K562 (cell line): ENCODE measurements at regions not wholly inside any gene's neighbourhood (a gene's known extent, or its start where the extent isn't known, plus 50 kb on each side); places are given as distances from the start of the nearest gene placed in this dataset.

ENCODE experiments used
- ATAC-seq: fragments of 200-7000 bp; cut with Tn5 transposase; 3 replicates; pipeline ENCODE4 v1.9.1; 2020; ENCODE audit warnings: moderate library complexity
- BruUV-seq: library from RNA; stranded (reverse); fragments of 400-500 nt; replicated peaks from 2 replicates; lab custom pipeline; 2021; lab: Mats Ljungman, UMichigan
- CTCF ChIA-PET: fragments of 300-600 bp; formaldehyde crosslinking; extraction: SDS; loops from one replicate; lab custom pipeline; 2021; ENCODE audit warnings: low intra/inter-chr PET ratio; lab: Yijun Ruan, JAX
- POLR2A ChIA-PET: fragments of 300-600, 350-650 bp; sonication (Branson Sonifier 250); formaldehyde crosslinking; extraction: SDS; loops from one replicate; lab custom pipeline; 2021; ENCODE audit warnings: antibody characterized with exemption, inconsistent platforms; lab: Yijun Ruan, JAX
- DNase-seq, 4 experiments: peaks; one replicate each; pipeline versions ENCODE4 v3.0.0 to v3.0.0-alpha.2; 2011 to 2018; ENCODE audit warnings: low spot score in 3 of 4, mixed read lengths in 3 of 4; ENCODE audit errors: extremely low read depth in 1 of 4
- FAIRE-seq: peaks from 2 replicates; lab custom pipeline; 2011; peaks lifted over from hg19 to GRCh38; lab: Jason Lieb, UNC
- H2AFZ ChIP-seq: 2 replicates; pipeline ENCODE4 v1.6.0; 2011; ENCODE audit warnings: low read depth, low read length, control low read depth, inconsistent platforms
- H3K27ac ChIP-seq: fragments of 200-600 bp; 3 replicates; pipeline ENCODE4 v1.8.0; 2011; ENCODE audit warnings: low read depth, mild to moderate bottlenecking, control low read depth, inconsistent platforms, low read length, moderate library complexity, mixed read lengths; ENCODE audit errors: extremely low read depth
- H3K27me3 ChIP-seq, 2 experiments: fragments of 300-600 bp in 1 of 2; 2 replicates in 1 of 2; 3 replicates in 1 of 2; pipeline versions ENCODE4 v1.6.0 to v1.8.0; 2011; ENCODE audit warnings: inconsistent platforms in 2 of 2, low read length in 2 of 2, mild to moderate bottlenecking in 1 of 2, mixed read lengths in 1 of 2, moderate library complexity in 1 of 2; ENCODE audit not compliant: control insufficient read depth in 2 of 2, insufficient read depth in 2 of 2
- H3K36me3 ChIP-seq: fragments of 300-600 bp; 3 replicates; pipeline ENCODE4 v1.8.0; 2011; ENCODE audit warnings: mild to moderate bottlenecking, low read length, inconsistent platforms; ENCODE audit not compliant: control insufficient read depth, insufficient read depth
- H3K4me1 ChIP-seq, 2 experiments: fragments of 200-600 bp in 1 of 2; replicated peaks in 1 of 2; 2 replicates in 1 of 2; 3 replicates in 1 of 2; pipeline versions ENCODE4 v1.5.1 to v1.8.0; 2011; ENCODE audit warnings: inconsistent platforms in 2 of 2, low read length in 2 of 2, mild to moderate bottlenecking in 1 of 2, mixed read lengths in 1 of 2, moderate library complexity in 1 of 2; ENCODE audit not compliant: control insufficient read depth in 2 of 2, insufficient read depth in 2 of 2
- H3K4me2 ChIP-seq: 2 replicates; pipeline ENCODE4 v1.6.1; 2011; ENCODE audit warnings: low read length, control low read depth, inconsistent platforms, mixed read lengths; ENCODE audit not compliant: insufficient read depth
- H3K4me3 ChIP-seq: fragments of 200-600 bp; sonication (generic), shearing (Covaris generic); 2 replicates; pipeline ENCODE4 v1.5.1; 2016; ENCODE audit warnings: control low read depth, inconsistent platforms
- H3K79me2 ChIP-seq: fragments of 200-600 bp; 3 replicates; pipeline ENCODE4 v1.8.0; 2011; ENCODE audit warnings: low read length, inconsistent platforms; ENCODE audit not compliant: control insufficient read depth, insufficient read depth
- H3K9ac ChIP-seq, 2 experiments: 2 replicates each; pipeline versions ENCODE4 v1.6.0 to v1.6.1; 2011; ENCODE audit warnings: low read depth in 2 of 2, low read length in 2 of 2, control low read depth in 1 of 2, inconsistent platforms in 1 of 2, mild to moderate bottlenecking in 1 of 2, mixed read lengths in 1 of 2; ENCODE audit not compliant: insufficient read depth in 1 of 2
- H3K9me1 ChIP-seq: one replicate; pipeline ENCODE4 v1.6.0; 2011; ENCODE audit warnings: inconsistent platforms, mild to moderate bottlenecking, low read length, moderate library complexity; ENCODE audit not compliant: control insufficient read depth, insufficient read depth
- H3K9me3 ChIP-seq: replicated peaks from 2 replicates; pipeline ENCODE4 v1.5.1; 2011; ENCODE audit warnings: low read depth, low read length, inconsistent platforms; ENCODE audit not compliant: control insufficient read depth, insufficient read depth
- H4K20me1 ChIP-seq: replicated peaks from 2 replicates; pipeline ENCODE4 v1.6.1; 2011; ENCODE audit warnings: low read length, inconsistent platforms, mixed read lengths; ENCODE audit not compliant: control insufficient read depth, insufficient read depth
- IFI16 ChIP-seq: fragments of 250-450 bp; sonication (Bioruptor Pico); IDR thresholded peaks from 2 replicates; pipeline ENCODE4 v2.1.2; 2022; ENCODE audit warnings: mild to moderate bottlenecking, inconsistent platforms
- KHSRP ChIP-seq: fragments of 450-650 bp; IDR thresholded peaks from 2 replicates; pipeline ENCODE4 v1.6.1; 2017
- MAFF ChIP-seq: IDR thresholded peaks from 2 replicates; pipeline ENCODE4 v1.6.1; 2012; ENCODE audit warnings: low read length, improper control_type of control experiment
- MAFG ChIP-seq: fragments of 450-650 bp; conservative IDR thresholded peaks from 2 replicates; pipeline ENCODE4 v1.6.1; 2016; ENCODE audit warnings: missing genetic modification characterization, missing compliant biosample characterization
- MAFK ChIP-seq: IDR thresholded peaks from 2 replicates; pipeline ENCODE4 v1.6.1; 2011; ENCODE audit warnings: low read length, improper control_type of control experiment
- MCM3 ChIP-seq: fragments of 450-650 bp; IDR thresholded peaks from 2 replicates; pipeline ENCODE4 v1.6.1; 2016
- PRPF4 ChIP-seq: fragments of 200-400 bp; formaldehyde crosslinking; IDR thresholded peaks from one replicate; pipeline ENCODE4 v1.6.1; 2017; ENCODE audit warnings: low read length, low read depth, mild to moderate bottlenecking; ENCODE audit not compliant: insufficient read depth, poor library complexity, severe bottlenecking
- SRF ChIP-seq, 2 experiments: fragments of 250-450, 450-650 bp in 1 of 2; sonication (Bioruptor Pico) in 1 of 2; sonication (generic) in 1 of 2; formaldehyde crosslinking; IDR thresholded peaks; 2 replicates each; pipeline versions ENCODE4 v1.5.0 to v1.5.1; 2020 to 2022; ENCODE audit warnings: mild to moderate bottlenecking in 1 of 2, missing genetic modification reagents in 1 of 2
- TCFL5 ChIP-seq: fragments of 250-450 bp; sonication (Bioruptor Pico); conservative IDR thresholded peaks from 2 replicates; pipeline ENCODE4 v1.6.1; 2021; ENCODE audit warnings: mild to moderate bottlenecking, moderate library complexity, matching md5 sums
- ZC3H11A ChIP-seq: IDR thresholded peaks from 2 replicates; pipeline ENCODE4 v1.6.1; 2012; ENCODE audit warnings: low read depth, low read length, improper control_type of control experiment
- ZNF282 ChIP-seq: sonication (generic); formaldehyde crosslinking; IDR thresholded peaks from 2 replicates; pipeline ENCODE4 v1.8.1; 2023; ENCODE audit warnings: missing genetic modification reagents
- ZNF316 ChIP-seq: fragments of 450-650 bp; IDR thresholded peaks from 2 replicates; pipeline ENCODE4 v1.6.1; 2016
- ZNF445 ChIP-seq: fragments of 250-450 bp; sonication (Bioruptor Pico); IDR thresholded peaks from 2 replicates; pipeline ENCODE4 v1.4.0; 2020; ENCODE audit warnings: low read depth, mild to moderate bottlenecking, moderate library complexity
- WGBS: fragments of 100-300 bp; shearing (Covaris generic); methylation state at CpG from one replicate; pipeline ENCODE4 v1.1.6; 2016; ENCODE audit warnings: low coverage, mixed read lengths; ENCODE audit not compliant: insufficient coverage; ENCODE audit errors: missing lambda C conversion rate; 5-methylcytosine and 5-hydroxymethylcytosine counted together
- in situ Hi-C: fragments of 300-500 bp; cut with MboI; formaldehyde crosslinking; loops from 4 replicates; pipeline ENCODE4 v1.15.0; 2018; ENCODE audit warnings: inconsistent platforms, mixed read lengths
- intact Hi-C: fragments of 100-400 bp; cut with micrococcal nuclease; formaldehyde crosslinking; loops from 2 replicates; pipeline ENCODE4 v1.14.2; 2022

GRCh38 chr16:64579712-64580111 is 542.2 kb downstream of the CDH11 start (continued):
- TF ChIP-seq SRF (CRISPR knock-in tag; IDR thresholded peaks at IDR 0.05) (no peak), IFI16 (CRISPR knock-in tag) (no peak)
- TF ChIP-seq, all 486 proteins: peak for 0

GRCh38 chr16:64545768-64546167 is 576.1 kb downstream of the CDH11 start:
- Histone ChIP-seq H3K4me2 (no peak overlapping the region), H3K4me3 (no peak overlapping the region), H3K79me2 (no peaks in the 10 kb centered on the region), H2AFZ (no peak overlapping the region), H3K27ac (no peak overlapping the region), H4K20me1 (no peaks in the 10 kb centered on the region), H3K27me3 (no peaks in the 10 kb centered on the region), H3K9me3 (0 out of 2 replicates have a peak, but pooled peaks cover 1% of the 10 kb centered on the region), H3K9ac (no peak overlapping the region), H3K4me1 (no peaks in the 10 kb centered on the region), H3K36me3 (no peaks in the 10 kb centered on the region), H3K9me1 (no peaks in the 10 kb centered on the region)
- WGBS: 0% methylated on average over 2 of the region's 2 CpGs
- intact Hi-C loops: no loop called here
- DNase-seq: no peak
- TF ChIP-seq MAFF (peak; percentile 37; the same call in 1 of the 2 replicates), TCFL5 (CRISPR knock-in tag) (no peak), MAFK (peak; percentile 61), ZNF316 (peak; percentile 46; the same call in 1 of the 2 replicates), ZC3H11A (no peak), ZNF445 (no peak), MCM3 (no peak), KHSRP (no peak), MAFG (tag) (peak; percentile 56), ZNF282 (CRISPR knock-in tag) (no peak), PRPF4 (no peak)
- in situ Hi-C loops: no loop called here
- no TSS peak for BruUV-seq
- ChIA-PET CTCF (no interaction called here), POLR2A (no interaction called here)
- FAIRE-seq: no peak
- ATAC-seq: no peak
